ENCODE measurements at regions not wholly inside any gene's neighbourhood (a gene's known extent, or its start where the extent isn't known, plus 50 kb on each side); places are given as distances from the start of the nearest gene placed in this dataset.
"Not testable (repeated sequence)": the region's sequence is repeated elsewhere in the genome, so short reads cannot be mapped to it uniquely, and the experiment has no call there.

DNA sequence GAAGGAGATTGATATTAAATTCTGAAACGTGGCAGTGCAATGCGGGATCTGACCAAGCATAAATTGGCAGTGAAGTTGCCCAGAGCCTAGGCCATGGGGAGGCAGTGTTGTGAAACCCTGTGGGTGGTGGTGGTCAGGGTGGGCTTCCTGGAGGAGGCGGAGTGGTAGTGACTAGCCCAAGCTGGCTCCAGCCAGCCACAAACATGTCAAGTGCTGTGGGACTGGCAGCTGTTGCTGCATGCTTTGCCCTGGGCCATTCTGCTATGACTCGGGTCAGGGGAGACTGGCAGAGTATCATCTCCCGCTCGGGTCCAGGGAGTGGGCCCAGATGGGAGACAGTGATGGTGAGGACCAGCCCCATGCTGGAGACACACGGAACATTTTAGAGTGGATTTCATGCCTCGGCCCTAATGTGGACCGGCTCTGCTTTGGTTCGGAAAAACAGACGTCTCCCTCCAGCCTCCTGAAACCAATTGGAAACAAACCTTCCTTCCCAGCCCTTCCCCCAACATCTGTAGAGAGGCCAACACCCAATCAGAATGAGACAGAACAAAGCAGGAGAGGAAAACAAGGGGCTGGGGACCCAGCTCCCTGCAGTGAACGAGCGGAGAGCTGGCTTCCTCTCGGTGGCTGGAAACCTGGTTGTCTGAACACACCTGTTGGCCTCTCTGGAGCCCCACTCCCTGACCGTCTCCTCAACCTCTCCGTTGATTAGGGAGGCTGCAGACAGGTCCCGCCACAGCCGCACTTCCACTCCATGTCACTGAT is 58.2 kb downstream of the TMEM270 start:
- no peak overlapping the region for H3K4me2 ChIP-seq (ENCODE audit: low read length)
- H3K36me3 ChIP-seq (ENCODE audit: insufficient read depth, low read length): no peaks in the 10 kb centered on the region
- no peaks in the 10 kb centered on the region for H3K9me3 ChIP-seq (replicated peaks; ENCODE audit: low read length)
- H3K9ac ChIP-seq (ENCODE audit: low read depth, low read length): no peak overlapping the region
- H3K27me3 ChIP-seq (ENCODE audit: control insufficient read depth, insufficient read depth, low read length): peaks cover 30% of the 10 kb centered on the region
- no peaks in the 10 kb centered on the region for H3K4me1 ChIP-seq (ENCODE audit: control insufficient read depth, insufficient read depth, low read length)
- no peak overlapping the region for H3K4me3 ChIP-seq (ENCODE audit: low read length)

DNA sequence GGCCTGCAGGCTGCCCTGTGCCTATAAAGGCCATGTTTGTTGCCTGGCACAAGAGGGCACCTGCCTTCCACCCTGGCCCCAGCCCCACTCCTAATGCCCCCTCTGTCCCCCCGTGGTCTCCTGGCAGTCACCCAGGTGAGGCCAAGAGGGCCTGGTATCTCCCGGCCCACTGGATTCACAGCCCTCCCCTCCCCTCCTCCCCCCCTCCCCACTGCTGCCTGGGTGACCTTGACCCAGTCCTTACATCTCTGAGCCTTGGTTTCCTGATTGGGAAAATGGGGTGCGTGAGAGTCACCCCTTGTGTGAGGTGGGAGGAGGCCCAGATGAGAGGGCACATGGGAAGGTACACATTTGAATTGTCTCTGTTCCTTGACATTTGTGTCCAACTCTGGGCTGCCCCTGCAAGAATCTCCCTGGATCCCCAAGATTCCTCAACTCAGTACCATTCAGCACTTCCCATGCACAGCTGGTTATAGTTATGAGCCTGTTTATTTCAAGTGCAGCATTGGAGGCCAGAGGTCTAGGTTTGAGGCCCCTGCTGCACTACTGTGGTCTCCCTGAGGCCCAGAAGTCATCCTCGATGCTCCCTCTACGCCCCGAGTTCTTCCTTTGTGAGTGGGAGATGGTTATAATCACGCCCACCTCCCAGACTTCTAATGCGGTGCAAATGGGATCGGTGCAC is 58.9 kb downstream of the TMEM270 start:
- no peak overlapping the region for H3K4me2 ChIP-seq (ENCODE audit: low read length)
- H3K36me3 ChIP-seq (ENCODE audit: insufficient read depth, low read length): no peaks in the 10 kb centered on the region
- H3K4me3 ChIP-seq (ENCODE audit: low read length): no peak overlapping the region
- no peak overlapping the region for H3K9ac ChIP-seq (ENCODE audit: low read depth, low read length)
- no peaks in the 10 kb centered on the region for H3K9me3 ChIP-seq (replicated peaks; ENCODE audit: low read length)
- H3K4me1 ChIP-seq (ENCODE audit: control insufficient read depth, insufficient read depth, low read length): no peaks in the 10 kb centered on the region
- peaks cover 35% of the 10 kb centered on the region for H3K27me3 ChIP-seq (ENCODE audit: control insufficient read depth, insufficient read depth, low read length)

DNA sequence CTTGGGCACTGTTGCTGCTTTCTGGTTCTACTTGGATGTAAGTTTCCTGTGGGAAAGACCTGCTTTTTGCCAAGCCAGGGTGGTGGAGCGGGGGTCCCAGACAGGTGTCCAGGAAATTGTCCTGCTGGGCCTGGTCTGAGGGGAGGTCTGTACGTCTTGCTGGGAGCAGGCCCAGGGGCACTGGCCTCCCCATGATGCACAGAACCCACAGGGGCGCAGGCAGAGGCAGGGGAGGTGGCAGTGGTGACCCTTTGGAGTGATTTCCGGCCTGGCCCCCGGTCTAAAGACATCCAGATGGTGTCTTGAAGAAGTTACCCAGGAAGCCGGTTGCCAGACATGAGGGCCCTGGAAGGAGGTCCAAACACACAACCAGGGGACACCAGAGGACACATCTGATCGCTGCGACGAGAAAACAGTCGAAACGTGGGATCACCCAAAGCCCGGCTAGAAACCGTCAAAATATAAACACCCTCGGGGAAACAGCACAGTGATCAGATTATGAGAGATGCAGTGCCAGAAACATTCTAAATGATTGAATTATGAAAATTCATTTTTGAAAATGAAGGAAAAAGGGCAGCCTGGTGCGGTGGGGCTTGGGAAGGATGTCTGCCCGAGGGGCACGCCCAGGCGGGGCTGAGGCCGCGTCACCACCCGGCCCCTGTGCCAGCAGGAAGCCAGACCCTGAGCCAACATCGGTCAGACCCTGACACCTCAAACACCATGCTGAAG is 59.6 kb downstream of the TMEM270 start:
- Histone ChIP-seq H3K4me3 (ENCODE audit: low read length) (no peak overlapping the region), H3K27me3 (ENCODE audit: control insufficient read depth, insufficient read depth, low read length) (peaks cover 35% of the 10 kb centered on the region), H3K4me2 (ENCODE audit: low read length) (no peak overlapping the region), H3K36me3 (ENCODE audit: insufficient read depth, low read length) (no peaks in the 10 kb centered on the region), H3K4me1 (ENCODE audit: control insufficient read depth, insufficient read depth, low read length) (no peaks in the 10 kb centered on the region), H3K9ac (ENCODE audit: low read depth, low read length) (no peak overlapping the region), H3K9me3 (replicated peaks; ENCODE audit: low read length) (no peaks in the 10 kb centered on the region)

DNA sequence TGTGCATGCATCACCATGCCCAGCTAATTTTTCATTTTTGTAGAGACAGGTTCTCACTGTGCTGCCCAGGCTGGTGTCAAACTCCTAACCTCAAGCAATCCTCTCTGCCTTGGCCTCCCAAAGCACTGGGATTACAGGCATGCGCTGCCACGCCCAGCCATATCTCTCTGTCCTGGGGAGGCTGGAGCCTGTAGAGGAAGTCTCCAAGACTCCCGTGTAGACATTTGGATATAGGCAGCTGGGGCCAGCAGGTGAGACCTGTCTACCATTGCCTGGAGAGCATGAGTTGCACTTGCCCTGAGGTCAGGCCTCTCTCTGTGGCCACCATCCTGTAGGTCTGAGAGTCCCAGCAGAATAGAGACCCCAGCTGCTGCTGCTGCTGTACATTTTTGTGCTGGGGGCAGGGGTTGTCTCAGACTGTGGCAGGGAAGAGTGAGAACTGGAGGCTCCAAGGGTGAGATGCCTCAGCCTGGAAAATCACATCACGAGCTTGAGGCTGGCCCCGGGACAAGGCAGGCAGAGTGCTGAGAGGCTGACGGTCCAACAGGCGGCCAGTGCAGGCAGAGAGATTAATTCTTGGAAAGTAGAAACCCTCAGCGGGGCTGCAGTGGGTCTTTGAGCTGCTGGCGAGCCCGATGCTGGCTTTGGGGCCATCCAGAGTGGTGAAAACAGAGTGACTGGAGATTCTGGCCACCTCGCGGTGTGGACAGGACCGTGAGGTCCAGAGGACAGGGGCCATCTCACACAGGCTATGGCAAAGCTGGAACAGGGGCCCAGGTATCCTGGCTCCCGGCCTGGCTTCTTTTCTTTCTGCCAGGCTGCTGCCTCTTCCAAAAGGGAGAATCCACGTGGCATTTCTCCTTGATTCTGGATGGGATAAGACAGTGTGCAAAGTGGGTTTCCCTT is 60.9 kb downstream of the TMEM270 start:
- no peak overlapping the region for H3K9ac ChIP-seq (ENCODE audit: low read depth, low read length)
- no peaks in the 10 kb centered on the region for H3K36me3 ChIP-seq (ENCODE audit: insufficient read depth, low read length)
- H3K9me3 ChIP-seq (replicated peaks; ENCODE audit: low read length): no peaks in the 10 kb centered on the region
- H3K4me1 ChIP-seq (ENCODE audit: control insufficient read depth, insufficient read depth, low read length): no peaks in the 10 kb centered on the region
- no peak overlapping the region for H3K4me3 ChIP-seq (ENCODE audit: low read length)
- H3K27me3 ChIP-seq (ENCODE audit: control insufficient read depth, insufficient read depth, low read length): peaks cover 41% of the 10 kb centered on the region
- H3K4me2 ChIP-seq (ENCODE audit: low read length): no peak overlapping the region

DNA sequence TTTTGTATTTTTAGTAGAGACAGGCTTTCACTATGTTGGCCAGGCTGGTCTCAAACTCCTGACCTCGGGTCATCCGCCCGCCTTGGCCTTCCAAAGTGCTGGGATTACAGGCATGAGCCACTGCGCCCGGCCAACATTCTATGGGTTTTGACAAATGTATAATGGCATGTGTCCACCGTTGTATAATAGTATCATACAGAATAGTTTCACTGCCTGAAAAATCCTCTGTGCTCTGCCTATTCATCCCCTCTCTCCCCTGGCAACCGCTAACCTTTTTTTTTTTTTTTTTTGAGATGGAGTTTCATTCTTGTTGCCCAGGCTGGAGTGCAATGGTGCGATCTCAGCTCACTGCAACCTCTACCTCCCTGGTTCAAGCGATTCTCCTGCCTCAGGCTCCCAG is 67.7 kb downstream of the TMEM270 start:
- H3K27me3 ChIP-seq (ENCODE audit: control insufficient read depth, insufficient read depth, low read length): peaks cover 14% of the 10 kb centered on the region
- H3K4me1 ChIP-seq (ENCODE audit: control insufficient read depth, insufficient read depth, low read length); H3K4me2 ChIP-seq (ENCODE audit: low read length); H3K9me3 ChIP-seq (replicated peaks; ENCODE audit: low read length); H3K4me3 ChIP-seq (ENCODE audit: low read length); H3K9ac ChIP-seq (ENCODE audit: low read depth, low read length); H3K36me3 ChIP-seq (ENCODE audit: insufficient read depth, low read length): not testable (repeated sequence)

DNA sequence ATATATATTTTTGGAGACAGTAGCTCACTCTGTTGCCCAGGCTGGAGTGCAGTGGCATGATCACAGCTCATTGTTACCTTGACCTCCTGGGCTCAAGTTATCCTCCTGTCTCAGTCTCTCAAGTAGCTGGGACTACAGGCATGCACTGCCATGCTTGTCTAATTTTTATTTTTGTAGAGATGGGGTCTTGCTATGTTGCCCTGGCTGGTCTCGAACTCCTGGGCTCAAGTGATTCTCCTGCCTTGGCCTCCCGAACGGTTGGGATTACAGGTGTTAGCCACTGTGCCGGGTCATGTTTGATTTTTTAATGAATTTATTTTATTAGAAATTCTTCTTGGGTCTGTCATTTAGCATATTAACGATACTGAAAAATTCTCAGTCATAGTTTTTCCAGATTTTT is 70.5 kb downstream of the TMEM270 start:
- Histone ChIP-seq H3K9ac (ENCODE audit: low read depth, low read length) (no peak overlapping the region), H3K4me2 (ENCODE audit: low read length) (no peak overlapping the region), H3K36me3 (ENCODE audit: insufficient read depth, low read length) (no peaks in the 10 kb centered on the region), H3K27me3 (ENCODE audit: control insufficient read depth, insufficient read depth, low read length) (no peaks in the 10 kb centered on the region), H3K9me3 (replicated peaks; ENCODE audit: low read length) (no peaks in the 10 kb centered on the region), H3K4me1 (ENCODE audit: control insufficient read depth, insufficient read depth, low read length) (no peaks in the 10 kb centered on the region), H3K4me3 (ENCODE audit: low read length) (no peak overlapping the region)

DNA sequence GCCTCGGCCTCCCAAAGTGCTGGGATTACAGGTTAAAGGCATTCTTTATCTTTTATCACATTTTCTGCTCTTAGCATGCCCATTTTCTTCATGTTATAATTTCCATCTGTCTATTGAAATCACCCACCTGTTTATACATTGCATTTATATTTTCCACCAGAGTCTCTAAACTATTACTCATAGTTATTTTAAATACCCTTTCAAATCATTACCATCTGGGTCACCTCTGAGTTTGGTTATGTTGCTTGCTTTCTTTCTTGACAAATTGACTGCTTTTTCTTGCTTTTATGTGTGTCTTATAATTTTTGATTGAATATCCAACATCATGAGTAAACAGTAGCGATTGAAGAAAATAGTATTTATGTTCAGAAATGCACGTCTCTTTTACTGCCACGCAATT is 71.4 kb downstream of the TMEM270 start:
- Histone ChIP-seq H3K9ac (ENCODE audit: low read depth, low read length) (no peak overlapping the region), H3K4me3 (ENCODE audit: low read length) (no peak overlapping the region), H3K27me3 (ENCODE audit: control insufficient read depth, insufficient read depth, low read length) (no peaks in the 10 kb centered on the region), H3K9me3 (replicated peaks; ENCODE audit: low read length) (no peaks in the 10 kb centered on the region), H3K4me2 (ENCODE audit: low read length) (no peak overlapping the region), H3K4me1 (ENCODE audit: control insufficient read depth, insufficient read depth, low read length) (no peaks in the 10 kb centered on the region), H3K36me3 (ENCODE audit: insufficient read depth, low read length) (no peaks in the 10 kb centered on the region)

DNA sequence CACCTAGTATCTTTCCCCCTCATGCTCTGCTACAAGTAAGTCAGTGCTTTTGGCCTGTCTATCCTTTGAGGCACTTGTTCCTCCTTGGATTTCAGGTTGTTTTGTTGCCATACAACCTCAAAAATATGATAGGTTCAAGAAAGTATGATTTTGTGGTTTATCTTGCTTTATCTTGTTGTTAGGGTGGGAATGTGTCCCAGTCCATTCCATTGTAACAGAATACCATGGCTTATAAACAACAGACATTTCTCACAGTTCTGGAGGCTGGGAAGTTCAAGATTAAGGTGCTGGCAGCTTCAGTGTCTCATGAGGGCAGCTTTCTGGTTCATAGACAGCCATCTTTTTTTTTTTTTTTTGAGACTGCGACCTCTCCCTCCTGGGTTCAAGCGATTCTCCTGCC is 72.1 kb downstream of the TMEM270 start:
- no peak overlapping the region for H3K4me2 ChIP-seq (ENCODE audit: low read length)
- no peak overlapping the region for H3K9ac ChIP-seq (ENCODE audit: low read depth, low read length)
- H3K9me3 ChIP-seq (replicated peaks; ENCODE audit: low read length): no peaks in the 10 kb centered on the region
- H3K4me3 ChIP-seq (ENCODE audit: low read length): no peak overlapping the region
- no peaks in the 10 kb centered on the region for H3K4me1 ChIP-seq (ENCODE audit: control insufficient read depth, insufficient read depth, low read length)
- H3K36me3 ChIP-seq (ENCODE audit: insufficient read depth, low read length): no peaks in the 10 kb centered on the region
- H3K27me3 ChIP-seq (ENCODE audit: control insufficient read depth, insufficient read depth, low read length): no peaks in the 10 kb centered on the region

DNA sequence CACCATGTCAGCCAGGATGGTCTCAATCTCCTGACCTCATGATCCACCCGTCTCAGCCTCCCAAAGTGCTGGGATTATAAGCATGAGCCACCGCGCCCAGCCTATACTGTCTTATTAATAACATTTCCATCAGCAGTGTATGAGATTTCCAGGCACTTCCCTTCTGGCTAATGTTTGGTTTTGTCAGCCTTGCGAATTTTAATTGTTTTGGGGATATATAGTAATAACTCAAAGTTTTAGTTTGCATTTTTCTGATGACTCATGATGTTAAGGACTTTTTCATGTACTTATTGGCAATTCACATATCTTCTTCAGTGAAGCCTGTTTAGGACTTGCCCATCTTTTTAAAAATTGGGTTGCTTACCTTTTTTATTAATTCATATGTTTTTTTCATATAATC is 76.0 kb downstream of the TMEM270 start:
- Histone ChIP-seq H3K36me3 (ENCODE audit: insufficient read depth, low read length) (no peaks in the 10 kb centered on the region), H3K4me3 (ENCODE audit: low read length) (no peak overlapping the region), H3K4me2 (ENCODE audit: low read length) (no peak overlapping the region), H3K27me3 (ENCODE audit: control insufficient read depth, insufficient read depth, low read length) (no peaks in the 10 kb centered on the region), H3K4me1 (ENCODE audit: control insufficient read depth, insufficient read depth, low read length) (peaks cover 4% of the 10 kb centered on the region), H3K9me3 (replicated peaks; ENCODE audit: low read length) (no peaks in the 10 kb centered on the region), H3K9ac (ENCODE audit: low read depth, low read length) (no peak overlapping the region)

DNA sequence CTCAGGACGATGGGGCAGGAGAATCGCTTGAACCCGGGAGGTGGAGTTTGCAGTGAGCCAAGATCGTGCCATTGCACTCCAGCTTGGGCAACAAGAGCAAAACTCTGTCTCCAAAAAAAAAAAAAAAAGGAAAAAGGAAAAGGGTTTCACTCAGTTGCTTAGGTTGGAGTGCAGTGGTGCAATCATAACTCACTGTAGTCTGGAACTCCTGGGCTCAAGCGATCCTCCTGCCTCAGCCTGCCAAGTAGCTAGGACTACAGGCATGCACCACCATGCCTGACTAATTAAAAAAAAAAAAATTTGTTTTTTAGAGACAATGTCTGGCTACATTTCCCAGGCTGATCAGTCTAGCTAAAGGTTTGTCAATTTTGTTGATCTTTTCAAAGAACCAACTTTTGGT is 76.7 kb downstream of the TMEM270 start:
- not testable (repeated sequence) for H3K27me3 ChIP-seq (ENCODE audit: control insufficient read depth, insufficient read depth, low read length); H3K4me2 ChIP-seq (ENCODE audit: low read length); H3K9ac ChIP-seq (ENCODE audit: low read depth, low read length)

DNA sequence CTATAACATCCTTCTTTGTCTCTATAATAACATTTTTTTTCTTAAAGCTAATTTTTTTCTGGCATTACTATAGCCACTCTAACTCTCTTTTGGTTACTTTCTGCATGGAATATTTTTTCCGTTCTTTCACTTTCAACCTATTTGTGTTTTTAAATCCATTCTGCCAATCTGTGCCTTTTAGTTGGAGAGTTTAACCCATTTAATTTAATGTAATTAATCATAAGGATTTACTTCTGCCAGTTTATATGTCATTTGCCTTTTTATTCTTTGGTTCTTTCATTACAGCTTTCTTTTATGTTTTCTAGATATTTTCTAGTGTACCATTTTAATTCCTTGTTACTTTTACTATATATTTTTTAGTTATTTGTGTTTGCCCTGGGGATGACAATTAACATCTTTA is 78.6 kb downstream of the TMEM270 start:
- H3K4me1 ChIP-seq (ENCODE audit: control insufficient read depth, insufficient read depth, low read length): peaks cover 8% of the 10 kb centered on the region
- H3K4me2 ChIP-seq (ENCODE audit: low read length): no peak overlapping the region
- no peak overlapping the region for H3K4me3 ChIP-seq (ENCODE audit: low read length)
- no peaks in the 10 kb centered on the region for H3K36me3 ChIP-seq (ENCODE audit: insufficient read depth, low read length)
- H3K9ac ChIP-seq (ENCODE audit: low read depth, low read length): no peak overlapping the region
- no peaks in the 10 kb centered on the region for H3K27me3 ChIP-seq (ENCODE audit: control insufficient read depth, insufficient read depth, low read length)
- no peaks in the 10 kb centered on the region for H3K9me3 ChIP-seq (replicated peaks; ENCODE audit: low read length)

More for the DNA sequence above, 76.7 kb downstream of the TMEM270 start:
- not testable (repeated sequence) for H3K4me3 ChIP-seq (ENCODE audit: low read length); H3K9me3 ChIP-seq (replicated peaks; ENCODE audit: low read length); H3K36me3 ChIP-seq (ENCODE audit: insufficient read depth, low read length); H3K4me1 ChIP-seq (ENCODE audit: control insufficient read depth, insufficient read depth, low read length)
